GM18505 (cell line): ENCODE measurements at regions not wholly inside any gene's neighbourhood (a gene's known extent, or its start where the extent isn't known, plus 50 kb on each side); places are given as distances from the start of the nearest gene placed in this dataset.

Experiments
- ATAC-seq: cut with Tn5 transposase; IDR thresholded peaks from one replicate; pipeline ENCODE4 v1.9.1; 2021; ENCODE audit not compliant: unreplicated experiment
- POLR2A ChIP-seq: IDR thresholded peaks from 4 replicates; pipeline ENCODE4 v1.6.1; 2011; ENCODE audit warnings: borderline replicate concordance; ENCODE audit not compliant: insufficient read depth, insufficient read length; ENCODE audit errors: extremely low read depth

- no peak for ATAC-seq
- TF ChIP-seq POLR2A: no peak
Observed at GRCh38 chr11:129268371-129268770, 76.2 kb upstream of the ARHGAP32 start.

- no peak for TF ChIP-seq POLR2A
- ATAC-seq: no peak
Observed at GRCh38 chr11:129267716-129268115, 75.6 kb upstream of the ARHGAP32 start.

GRCh38 chr11:129266536-129266935, 74.4 kb upstream of the ARHGAP32 start:
- TF ChIP-seq POLR2A: no peak
- no peak for ATAC-seq

- no peak for ATAC-seq
- no peak for TF ChIP-seq POLR2A
Observed at GRCh38 chr11:129265125-129265788, 73.1 kb upstream of the ARHGAP32 start.

GRCh38 chr11:129264114-129264513, 72.0 kb upstream of the ARHGAP32 start:
- TF ChIP-seq POLR2A: no peak

GRCh38 chr11:129260750-129261149, 68.6 kb upstream of the ARHGAP32 start:
- no peak for TF ChIP-seq POLR2A
- ATAC-seq: no peak

More at GRCh38 chr11:129264114-129264513, 72.0 kb upstream of the ARHGAP32 start:
- no peak for ATAC-seq

GRCh38 chr11:129259931-129260348, 67.8 kb upstream of the ARHGAP32 start:
- TF ChIP-seq POLR2A: no peak
- no peak for ATAC-seq

- no peak for ATAC-seq
- no peak for TF ChIP-seq POLR2A
Observed at GRCh38 chr11:129258205-129258604, 66.1 kb upstream of the ARHGAP32 start.

- no peak for TF ChIP-seq POLR2A
- ATAC-seq: no peak
Observed at GRCh38 chr11:129257512-129257911, 65.4 kb upstream of the ARHGAP32 start.

GRCh38 chr11:129252621-129253020, 60.5 kb upstream of the ARHGAP32 start:
- no peak for ATAC-seq
- no peak for TF ChIP-seq POLR2A

GRCh38 chr11:129251067-129251466, 58.9 kb upstream of the ARHGAP32 start:
- no peak for TF ChIP-seq POLR2A
- ATAC-seq: no peak

GRCh38 chr11:129249923-129250322, 57.8 kb upstream of the ARHGAP32 start:
- no peak for ATAC-seq

GRCh38 chr11:129249351-129249750, 57.2 kb upstream of the ARHGAP32 start:
- TF ChIP-seq POLR2A: no peak

More at GRCh38 chr11:129249923-129250322, 57.8 kb upstream of the ARHGAP32 start:
- TF ChIP-seq POLR2A: no peak

GRCh38 chr11:129248618-129249017, 56.5 kb upstream of the ARHGAP32 start:
- TF ChIP-seq POLR2A: no peak

More at GRCh38 chr11:129249351-129249750, 57.2 kb upstream of the ARHGAP32 start:
- no peak for ATAC-seq

More at GRCh38 chr11:129248618-129249017, 56.5 kb upstream of the ARHGAP32 start:
- ATAC-seq: no peak
